HCT116 (cell line): ENCODE measurements at regions not wholly inside any gene's neighbourhood (a gene's known extent, or its start where the extent isn't known, plus 50 kb on each side); places are given as distances from the start of the nearest gene placed in this dataset.
"Not testable (repeated sequence)": the region's sequence is repeated elsewhere in the genome, so short reads cannot be mapped to it uniquely, and the experiment has no call there.

ENCODE experiments used
- ATAC-seq: fragments of 200-7000 bp; cut with Tn5 transposase; 2 replicates; pipeline ENCODE4 v1.9.1; 2020; ENCODE audit warnings: mild to moderate bottlenecking, moderate library complexity
- BruUV-seq: library from RNA; stranded (reverse); fragments of 400-500 nt; replicated peaks from 2 replicates; lab custom pipeline; 2021; lab: Mats Ljungman, UMichigan
- CTCF ChIA-PET: fragments of 300-600 bp; sonication (Branson Sonifier 250); formaldehyde crosslinking; loops from one replicate; lab custom pipeline; 2021; ENCODE audit warnings: antibody characterized with exemption; lab: Charles Lee
- POLR2A ChIA-PET: fragments of 300-600, 350-600 bp; sonication (Branson Sonifier 250); formaldehyde crosslinking; loops from one replicate; lab custom pipeline; 2021; ENCODE audit warnings: antibody characterized with exemption; lab: Charles Lee
- RAD21 ChIA-PET, 2 experiments: fragments of 300-600 bp; sonication (Branson Sonifier 250); formaldehyde crosslinking; loops; one replicate each; lab custom pipeline; 2023; ENCODE audit warnings: low total read pairs in 2 of 2; ENCODE audit not compliant: uncharacterized antibody in 2 of 2, unreplicated experiment in 2 of 2, low non-redundant PET in 1 of 2; lab: Charles Lee
- DNase-seq: peaks from one replicate; pipeline ENCODE4 v3.0.0-alpha.2; 2010; ENCODE audit warnings: low read depth, low spot score
- H2AFZ ChIP-seq: fragments of 200-600 bp; shearing (Covaris generic), sonication (generic); 2 replicates; pipeline ENCODE4 v1.6.1; 2017; ENCODE audit warnings: low read depth, mixed run types, mixed read lengths, antibody characterized with exemption, low read length; ENCODE audit not compliant: poor library complexity, severe bottlenecking
- H3K27ac ChIP-seq: 2 replicates; pipeline ENCODE4 v1.5.1; 2012; ENCODE audit warnings: low read depth, low read length
- H3K27me3 ChIP-seq: fragments of 200-600 bp; sonication (generic); 2 replicates; pipeline ENCODE4 v1.6.1; 2016; ENCODE audit warnings: mixed run types, low read length, mixed read lengths; ENCODE audit not compliant: insufficient read depth
- H3K36me3 ChIP-seq, 2 experiments: fragments of 200-500 bp in 1 of 2; fragments of 200-600 bp in 1 of 2; sonication (Bioruptor generic) in 1 of 2; sonication (generic) in 1 of 2; 2 replicates each; pipeline versions ENCODE4 v1.5.1 to v1.6.1; 2014 to 2016; ENCODE audit warnings: low read length in 2 of 2, inconsistent platforms in 1 of 2, mixed read lengths in 1 of 2, mixed run types in 1 of 2; ENCODE audit not compliant: insufficient read depth in 2 of 2, control insufficient read depth in 1 of 2
- H3K4me1 ChIP-seq, 2 experiments: fragments of 200-600 bp in 1 of 2; sonication (generic) in 1 of 2; 2 replicates each; pipeline versions ENCODE4 v1.5.1 to v1.6.1; 2012 to 2017; ENCODE audit warnings: low read length in 2 of 2, inconsistent platforms in 1 of 2, mild to moderate bottlenecking in 1 of 2, mixed read lengths in 1 of 2, mixed run types in 1 of 2, moderate library complexity in 1 of 2; ENCODE audit not compliant: insufficient read depth in 2 of 2, control insufficient read depth in 1 of 2
- H3K4me2 ChIP-seq: fragments of 200-600 bp; sonication (generic); 2 replicates; pipeline ENCODE4 v1.6.1; 2017; ENCODE audit warnings: mixed run types, low read length, mixed read lengths
- H3K4me3 ChIP-seq, 2 experiments: fragments of 200-600 bp in 1 of 2; sonication (generic) in 1 of 2; replicated peaks in 1 of 2; 2 replicates each; pipeline ENCODE4 v1.5.1; 2011 to 2016; ENCODE audit warnings: low read length in 2 of 2, control low read depth in 1 of 2, low read depth in 1 of 2, mild to moderate bottlenecking in 1 of 2, mixed read lengths in 1 of 2, mixed run types in 1 of 2
- H3K79me2 ChIP-seq: fragments of 200-600 bp; sonication (generic); 2 replicates; pipeline ENCODE4 v1.6.1; 2017; ENCODE audit warnings: mild to moderate bottlenecking, mixed run types, low read length, moderate library complexity, mixed read lengths; ENCODE audit not compliant: insufficient read depth
- H3K9ac ChIP-seq: fragments of 200-600 bp; sonication (generic); 2 replicates; pipeline ENCODE4 v1.6.1; 2016; ENCODE audit warnings: low read length, mixed read lengths
- H3K9me2 ChIP-seq: fragments of 200-600 bp; sonication (generic), shearing (Covaris generic); 2 replicates; pipeline ENCODE4 v1.6.1; 2017; ENCODE audit warnings: mixed run types, mild to moderate bottlenecking, moderate library complexity; ENCODE audit not compliant: insufficient read depth
- H3K9me3 ChIP-seq, 2 experiments: fragments of 200-500 bp in 1 of 2; fragments of 200-600 bp in 1 of 2; sonication (Bioruptor generic) in 1 of 2; sonication (generic) in 1 of 2; 2 replicates each; pipeline ENCODE4 v1.6.1; 2014 to 2017; ENCODE audit warnings: low read length in 2 of 2, mixed read lengths in 2 of 2, inconsistent platforms in 1 of 2, low read depth in 1 of 2, mild to moderate bottlenecking in 1 of 2, mixed run types in 1 of 2, moderate library complexity in 1 of 2; ENCODE audit not compliant: control insufficient read depth in 1 of 2, insufficient read depth in 1 of 2
- H4K20me1 ChIP-seq: fragments of 200-600 bp; sonication (generic), shearing (Covaris generic); 2 replicates; pipeline ENCODE4 v1.6.1; 2017; ENCODE audit warnings: mixed run types, mild to moderate bottlenecking, moderate library complexity; ENCODE audit not compliant: insufficient read depth
- intact Hi-C: fragments of 100-400 bp; cut with micrococcal nuclease; formaldehyde crosslinking; loops from 2 replicates; pipeline ENCODE4 v1.10.0; 2022

- H3K4me3 ChIP-seq, DNase-seq, H3K27me3 ChIP-seq, H2AFZ ChIP-seq, H3K4me2 ChIP-seq, H3K9me2 ChIP-seq, H3K27ac ChIP-seq, RAD21 ChIA-PET, POLR2A ChIA-PET, H3K9ac ChIP-seq, H3K9me3 ChIP-seq, ATAC-seq, BruUV-seq, intact Hi-C loops, CTCF ChIA-PET, H3K36me3 ChIP-seq, H3K4me1 ChIP-seq, H3K79me2 ChIP-seq, H4K20me1 ChIP-seq: not testable (repeated sequence)
Observed at GRCh38 chr22:10685436-10685835, 4842.6 kb upstream of the OR11H1 start.

- H4K20me1 ChIP-seq, H3K4me2 ChIP-seq, H3K36me3 ChIP-seq, H3K27me3 ChIP-seq, H3K9ac ChIP-seq, H3K4me1 ChIP-seq, H3K27ac ChIP-seq, BruUV-seq, RAD21 ChIA-PET, H3K9me2 ChIP-seq, intact Hi-C loops, H2AFZ ChIP-seq, H3K9me3 ChIP-seq, H3K4me3 ChIP-seq, DNase-seq, ATAC-seq, H3K79me2 ChIP-seq, POLR2A ChIA-PET, CTCF ChIA-PET: not testable (repeated sequence)
Observed at GRCh38 chr22:10687256-10687655, 4840.7 kb upstream of the OR11H1 start.

DNA sequence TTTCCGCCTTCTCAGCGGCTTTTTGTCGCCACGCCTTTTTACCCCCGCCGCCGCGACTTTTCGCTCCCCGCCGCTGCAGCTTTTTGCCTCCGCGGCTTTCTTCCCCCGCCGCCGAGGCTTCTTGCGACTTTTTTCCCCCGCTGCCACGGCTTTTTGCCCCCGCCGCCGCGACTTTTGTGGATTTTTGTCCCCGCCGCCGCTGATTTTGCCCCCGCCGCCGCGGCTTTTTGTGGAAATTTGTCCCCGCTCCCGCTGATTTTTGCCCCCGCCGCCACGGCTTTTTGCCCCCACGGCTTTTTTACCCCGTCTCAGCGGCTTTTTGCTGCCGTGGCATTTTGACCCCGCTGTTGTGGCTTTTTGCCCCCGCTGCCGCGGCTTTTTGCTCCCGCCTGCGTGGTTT lies 4829.2 kb upstream of the OR11H1 start:
- RAD21 ChIA-PET, ATAC-seq, H3K9ac ChIP-seq, H3K4me3 ChIP-seq, H3K36me3 ChIP-seq, H3K4me2 ChIP-seq, H3K27ac ChIP-seq, H2AFZ ChIP-seq, intact Hi-C loops, H3K4me1 ChIP-seq, POLR2A ChIA-PET, DNase-seq, H4K20me1 ChIP-seq, H3K9me3 ChIP-seq, H3K9me2 ChIP-seq, BruUV-seq, H3K79me2 ChIP-seq, CTCF ChIA-PET, H3K27me3 ChIP-seq: not testable (repeated sequence)

DNA sequence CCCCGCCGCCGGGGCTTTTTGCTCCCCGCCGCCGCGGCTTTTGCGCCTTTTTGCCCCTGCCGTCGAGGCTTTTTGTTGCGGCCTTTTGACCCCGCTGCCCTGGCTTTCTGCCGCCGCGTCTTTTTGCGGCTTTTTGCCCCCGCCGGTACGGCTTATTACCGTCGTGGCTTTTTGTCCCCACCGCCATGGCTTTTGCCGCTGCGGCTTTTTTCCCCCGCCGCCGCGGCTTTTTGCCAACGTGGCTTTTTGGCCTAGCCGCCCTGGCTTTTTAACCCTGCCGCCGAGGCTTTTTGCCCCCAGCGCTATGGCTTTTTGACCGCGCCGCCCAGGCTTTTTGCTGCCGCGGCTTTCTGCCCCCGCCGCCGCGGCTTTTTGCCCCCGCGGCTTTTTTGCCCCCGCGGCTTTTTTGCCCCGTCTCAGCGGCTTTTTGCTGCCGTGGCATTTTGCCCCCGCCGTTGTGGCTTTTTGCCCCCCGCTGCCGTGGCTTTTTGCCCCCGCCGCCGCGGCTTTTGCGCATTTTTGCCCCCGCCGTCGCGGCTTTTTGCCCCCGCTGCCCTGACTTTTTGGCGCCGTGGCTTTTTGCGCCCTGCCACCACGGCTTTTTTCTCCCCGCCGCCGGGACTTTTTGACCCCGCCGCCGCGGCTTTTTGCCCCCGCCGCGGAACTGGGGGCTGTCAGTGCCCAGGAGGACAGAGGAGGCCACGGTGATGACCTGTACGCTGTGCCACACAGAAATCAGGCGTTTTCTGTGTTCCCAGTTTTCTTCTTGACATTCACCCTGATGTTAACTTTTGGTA lies 4828.5 kb upstream of the OR11H1 start:
- H3K9me3 ChIP-seq, H3K27ac ChIP-seq, H3K4me3 ChIP-seq, H2AFZ ChIP-seq, H3K9me2 ChIP-seq, H3K27me3 ChIP-seq, ATAC-seq, DNase-seq, H3K4me1 ChIP-seq, H3K4me2 ChIP-seq, RAD21 ChIA-PET, H3K79me2 ChIP-seq, POLR2A ChIA-PET, H3K36me3 ChIP-seq, CTCF ChIA-PET, BruUV-seq, H3K9ac ChIP-seq, H4K20me1 ChIP-seq, intact Hi-C loops: not testable (repeated sequence)
